Ecto neural progenitor cell (in vitro differentiated cells): ENCODE measurements at regions not wholly inside any gene's neighbourhood (a gene's known extent, or its start where the extent isn't known, plus 50 kb on each side); places are given as distances from the start of the nearest gene placed in this dataset.
"Not testable (repeated sequence)": the region's sequence is repeated elsewhere in the genome, so short reads cannot be mapped to it uniquely, and the experiment has no call there.

ENCODE experiments used
- DNase-seq: peaks from one replicate; pipeline ENCODE4 v3.0.0-alpha.2; 2018; ENCODE audit warnings: low spot score

DNA sequence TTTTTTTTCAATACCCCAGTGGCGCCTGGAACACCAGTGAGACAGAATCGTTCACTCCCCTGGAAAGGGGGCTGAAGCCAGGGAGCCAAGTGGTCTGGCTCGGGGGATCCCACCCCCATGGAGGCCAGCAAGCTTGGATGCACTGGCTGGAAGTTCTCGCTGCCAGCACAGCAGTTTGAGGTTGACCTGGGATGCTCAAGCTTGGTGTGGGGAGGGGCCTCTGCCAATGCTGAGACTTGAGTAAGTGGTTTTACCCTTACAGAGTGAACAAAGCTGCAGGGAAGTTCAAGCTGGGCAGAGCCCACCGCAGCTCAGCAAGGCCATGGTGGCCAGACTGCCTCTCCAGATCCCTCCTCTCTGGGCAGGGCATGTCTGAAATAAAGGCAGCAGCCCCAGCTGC, 276.2 kb upstream of the CNTN6 start:
- no peak for DNase-seq

DNA sequence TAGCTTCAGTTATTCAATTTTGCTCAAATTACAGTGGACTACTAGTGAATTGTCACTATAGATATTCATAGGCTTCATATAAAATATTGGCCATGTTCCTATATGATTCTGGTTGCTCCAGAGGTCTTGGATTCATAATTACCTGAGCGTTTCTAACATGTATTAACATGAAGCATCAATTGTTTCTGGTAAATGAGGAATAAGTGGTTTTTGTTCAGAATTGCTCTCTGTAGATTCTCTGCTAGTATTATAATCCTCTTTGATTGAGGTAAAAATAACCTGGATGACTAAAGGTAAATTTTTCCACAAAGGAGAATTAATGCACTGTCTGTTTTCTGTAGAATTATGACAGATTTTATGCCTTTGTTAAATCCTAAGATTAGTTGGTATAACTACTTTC, 258.1 kb upstream of the CNTN6 start:
- no peak for DNase-seq

DNA sequence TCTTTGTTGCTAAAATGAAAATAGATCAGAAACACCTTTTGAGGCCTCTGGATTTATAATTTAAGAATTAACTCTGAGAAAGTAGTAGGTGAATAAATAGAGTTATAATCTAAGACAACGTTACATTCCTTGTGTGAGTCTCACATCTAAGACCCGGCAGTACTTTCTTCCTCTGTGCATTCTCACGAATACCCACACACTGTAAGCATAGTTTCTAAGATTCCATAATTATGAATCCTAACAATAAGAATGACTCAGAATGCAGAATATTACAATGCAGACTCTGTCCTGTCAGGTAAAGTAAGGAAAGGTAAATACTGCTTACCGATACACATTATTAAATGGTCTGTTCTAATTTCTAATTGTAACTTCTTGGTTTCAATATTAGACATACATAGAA, 257.7 kb upstream of the CNTN6 start:
- no peak for DNase-seq

DNA sequence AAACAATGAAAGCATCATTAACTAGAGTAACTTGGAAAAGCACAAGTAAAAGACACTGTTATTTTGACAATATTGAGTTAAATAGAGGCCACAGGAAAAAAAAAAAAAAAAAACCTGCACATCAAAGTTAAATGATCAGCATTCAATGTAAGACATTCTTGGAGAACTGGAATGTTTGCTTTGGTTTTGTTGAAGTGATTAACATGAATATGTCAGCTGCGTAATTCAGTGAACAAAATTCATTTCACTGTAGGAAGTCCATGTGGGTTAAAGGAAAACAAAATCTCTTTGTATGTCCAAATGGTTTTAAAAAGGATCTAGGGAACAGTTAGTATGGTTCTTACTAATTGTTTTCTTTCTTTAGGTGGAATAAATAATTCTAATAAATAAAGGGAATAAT, 252.8 kb upstream of the CNTN6 start:
- no peak for DNase-seq

DNA sequence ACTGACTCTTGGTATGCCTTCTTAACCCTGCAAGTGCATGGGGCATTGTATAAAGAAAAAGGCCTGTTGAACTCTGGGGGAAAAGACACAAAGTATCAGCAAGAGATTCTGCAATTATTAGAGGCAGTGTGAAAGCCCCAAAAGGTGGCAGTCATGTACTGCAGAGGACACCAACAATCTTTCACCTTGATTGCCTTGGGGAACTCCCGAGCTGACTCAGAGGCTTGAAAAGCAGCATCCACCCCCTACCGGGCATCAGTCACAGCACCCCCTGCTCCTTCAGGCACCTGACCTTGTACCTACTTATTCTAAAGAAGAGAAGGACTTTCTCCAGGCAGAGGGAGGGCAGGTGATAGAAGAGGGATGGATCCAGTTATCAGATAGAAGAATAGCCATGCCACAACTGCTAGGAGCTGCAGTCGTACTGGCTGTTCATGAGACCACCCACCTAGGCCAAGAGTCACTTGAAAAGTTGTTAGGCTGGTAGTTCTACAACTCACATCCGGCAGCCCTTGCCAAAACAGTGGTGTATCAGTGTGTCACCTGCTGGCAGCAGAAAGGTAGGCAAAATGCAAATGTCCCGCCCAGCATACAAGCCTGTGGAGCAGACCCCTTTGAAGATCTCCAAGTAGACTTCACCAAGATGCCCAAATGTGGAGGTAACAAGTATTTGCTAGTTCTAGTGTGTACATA, 241.6 kb upstream of the CNTN6 start:
- no peak for DNase-seq

DNA sequence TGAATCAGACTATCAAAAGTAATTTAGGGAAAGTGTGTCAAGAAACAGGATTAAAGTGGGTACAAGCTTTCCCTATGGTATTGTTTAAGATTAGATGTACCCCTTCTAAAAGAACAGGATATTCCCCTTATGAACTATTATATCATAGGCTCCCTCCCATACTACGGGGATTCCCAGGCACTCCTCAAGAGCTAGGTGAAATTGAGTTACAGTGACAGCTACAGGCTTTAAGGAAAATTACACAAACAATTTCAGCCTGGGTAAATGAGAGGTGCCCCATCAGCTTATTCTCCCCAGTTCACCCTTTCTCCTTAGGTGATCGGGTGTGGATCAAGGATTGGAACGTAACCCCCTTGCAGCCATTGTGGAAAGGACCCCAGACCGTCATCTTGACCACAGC, 240.8 kb upstream of the CNTN6 start:
- no peak for DNase-seq

DNA sequence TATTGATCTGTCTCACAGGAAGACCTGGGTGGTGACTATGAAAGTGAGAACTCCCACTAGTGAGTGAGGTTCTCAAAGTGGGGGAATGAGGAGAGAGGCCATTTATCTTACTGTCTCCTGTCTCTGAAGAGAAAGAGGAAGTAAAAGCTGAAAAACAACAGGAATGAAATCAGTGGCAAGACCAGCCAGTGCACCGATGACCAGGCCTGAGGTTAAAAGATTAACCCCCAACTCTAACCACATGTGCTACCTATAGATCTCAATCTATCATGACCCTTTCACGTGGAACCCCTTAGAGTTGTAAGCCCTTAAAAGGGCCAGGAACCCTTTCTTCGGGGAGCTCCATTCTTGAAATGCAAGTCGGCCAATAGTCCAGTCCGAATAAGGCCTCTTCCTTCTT, 239.3 kb upstream of the CNTN6 start:
- no peak for DNase-seq

DNA sequence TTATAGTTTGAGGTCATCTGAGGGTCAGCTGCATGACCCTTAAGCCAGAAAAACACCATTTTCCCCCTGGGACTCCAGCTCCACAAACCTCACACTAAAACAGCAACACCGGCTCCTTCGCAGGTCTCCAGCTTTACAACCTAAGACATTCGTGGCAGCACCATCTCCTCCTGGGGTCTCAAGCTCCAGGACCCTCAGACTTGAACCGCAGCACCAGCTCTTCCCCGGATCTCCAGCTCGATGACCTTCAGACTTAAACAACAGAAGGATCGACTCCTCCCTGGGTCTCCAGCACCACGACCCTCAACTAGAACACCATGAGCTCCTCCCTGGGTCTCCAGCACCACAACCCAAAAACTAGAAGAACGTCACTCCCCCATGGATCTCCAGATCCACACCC, 233.7 kb upstream of the CNTN6 start:
- DNase-seq, result no peak

DNA sequence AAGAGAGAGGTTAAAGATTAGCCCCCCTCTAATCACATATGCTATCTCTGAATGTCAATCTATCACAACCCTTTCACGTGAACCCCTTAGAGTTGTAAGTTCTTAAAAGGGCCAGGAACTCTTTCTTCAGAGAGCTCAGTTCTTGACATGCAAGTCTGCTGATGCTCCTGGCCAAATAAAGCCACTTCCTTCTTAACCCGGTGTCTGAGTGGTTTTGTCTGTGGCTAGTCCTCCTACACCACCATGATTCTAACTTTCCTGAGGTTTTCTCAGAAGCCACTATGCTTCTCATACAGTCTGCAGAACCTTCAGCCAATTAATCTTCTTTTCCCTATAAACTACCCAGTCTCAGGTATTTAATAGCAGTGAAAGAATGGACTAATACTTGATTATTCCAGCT, 231.1 kb upstream of the CNTN6 start:
- no peak for DNase-seq

DNA sequence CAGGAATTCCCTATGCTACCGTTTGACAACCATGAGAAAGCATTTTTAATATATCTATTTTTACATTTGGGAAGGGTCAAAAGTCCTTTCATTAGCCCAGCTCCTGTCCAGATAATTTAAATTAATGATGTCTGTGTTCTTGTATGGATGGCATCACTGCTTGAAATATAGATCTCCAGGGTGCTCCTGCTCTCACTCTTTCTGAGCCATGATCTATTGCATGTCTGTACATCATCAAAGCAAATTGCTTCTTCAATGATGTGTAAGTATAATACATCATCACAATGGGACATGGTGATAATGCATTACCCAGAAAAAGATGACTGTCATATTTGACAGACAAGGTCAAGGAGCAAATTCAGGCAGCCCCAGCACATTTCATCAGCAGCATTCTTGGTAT, 223.6 kb upstream of the CNTN6 start:
- DNase-seq, result no peak

DNA sequence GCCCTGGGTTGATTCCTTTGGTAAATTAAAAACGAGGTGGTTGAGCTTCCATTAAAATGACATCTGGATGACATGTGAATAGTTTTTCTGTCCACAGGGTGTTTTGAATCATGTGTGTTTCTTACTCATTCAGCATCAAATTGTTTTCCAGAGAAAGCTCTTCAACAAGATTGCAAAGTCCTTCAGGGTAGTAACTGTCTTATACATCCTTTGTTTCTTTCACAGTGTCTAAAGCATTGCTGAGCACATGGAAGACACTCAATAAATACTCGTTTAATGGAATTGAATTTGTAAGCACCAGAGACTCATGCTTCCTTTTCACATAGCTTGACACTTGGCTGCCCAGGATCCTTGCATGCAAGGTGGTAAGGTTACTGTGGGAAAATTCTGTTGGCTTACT, 223.1 kb upstream of the CNTN6 start:
- DNase-seq, result no peak

DNA sequence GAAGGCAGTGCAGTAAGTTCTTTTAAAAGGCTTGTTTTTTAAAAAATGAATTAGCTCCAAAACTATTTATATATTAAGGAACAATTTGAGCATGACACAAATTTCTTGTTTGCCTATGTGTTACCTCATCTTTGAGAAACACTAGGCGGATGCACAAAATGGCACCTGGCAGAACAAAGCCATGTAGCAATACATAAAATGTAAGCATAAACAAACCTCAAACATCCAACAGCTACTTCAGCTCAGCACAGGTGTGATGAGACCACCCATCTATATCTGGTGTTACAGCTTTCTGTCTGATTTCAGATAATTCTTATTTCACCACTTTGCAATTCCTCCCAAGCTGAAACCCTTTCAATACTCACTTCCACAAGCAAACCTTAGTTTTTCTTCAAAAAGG, 221.2 kb upstream of the CNTN6 start:
- no peak for DNase-seq

DNA sequence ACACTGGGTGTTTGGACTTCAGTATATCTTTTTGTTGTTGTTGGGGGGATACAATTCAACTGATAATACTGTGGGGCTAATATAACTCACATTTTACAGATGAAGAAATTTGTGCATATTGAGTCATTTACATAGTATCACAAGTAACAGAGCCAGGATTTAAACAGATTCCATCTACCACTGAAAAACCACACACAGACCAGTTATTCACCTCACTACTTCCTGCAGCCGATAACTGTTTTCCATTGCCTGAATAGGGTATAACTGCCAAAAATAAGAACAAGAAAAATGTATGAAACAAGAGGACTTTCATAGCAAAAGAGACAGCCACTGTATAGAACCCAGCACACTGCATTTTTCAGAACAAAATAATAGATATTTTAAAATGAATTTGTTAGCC, 215.8 kb upstream of the CNTN6 start:
- no peak for DNase-seq

DNA sequence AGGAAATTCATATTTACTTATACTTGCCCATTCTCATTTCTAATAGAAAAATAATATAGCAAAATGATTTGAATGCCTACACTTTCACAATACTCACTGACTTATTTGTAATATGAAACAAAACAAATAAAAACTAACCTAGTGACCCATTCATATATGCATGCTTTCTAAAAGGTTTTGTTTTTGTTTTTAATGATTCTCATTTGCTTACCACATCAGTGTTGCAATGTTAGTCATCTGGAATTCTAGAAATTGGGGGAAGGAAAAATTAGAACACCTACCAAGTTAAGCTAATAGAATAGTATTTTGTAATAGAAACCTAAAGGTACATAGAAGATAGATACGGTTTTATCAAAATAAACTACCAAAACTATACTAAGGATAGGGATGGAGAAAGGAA, 214.1 kb upstream of the CNTN6 start:
- DNase-seq, result no peak

DNA sequence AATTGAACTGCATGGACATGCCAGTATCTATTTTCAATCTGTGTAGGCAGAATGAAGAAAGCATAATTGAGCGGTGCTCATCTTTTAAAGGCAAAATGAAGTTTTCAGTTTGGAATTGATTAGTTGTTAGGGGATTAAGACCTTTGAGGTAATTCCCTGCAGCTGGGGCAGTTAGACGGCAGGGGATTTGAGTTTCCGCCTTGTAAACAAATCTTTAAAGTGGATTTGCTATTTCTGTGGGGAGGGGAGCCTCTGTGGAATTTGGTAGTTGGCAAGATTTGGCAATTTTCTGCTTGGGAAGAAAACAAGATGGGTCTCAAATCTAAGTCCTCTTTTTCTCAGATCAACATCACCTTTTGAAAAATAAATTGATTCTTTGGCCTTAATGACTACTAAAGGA, 212.5 kb upstream of the CNTN6 start:
- no peak for DNase-seq

DNA sequence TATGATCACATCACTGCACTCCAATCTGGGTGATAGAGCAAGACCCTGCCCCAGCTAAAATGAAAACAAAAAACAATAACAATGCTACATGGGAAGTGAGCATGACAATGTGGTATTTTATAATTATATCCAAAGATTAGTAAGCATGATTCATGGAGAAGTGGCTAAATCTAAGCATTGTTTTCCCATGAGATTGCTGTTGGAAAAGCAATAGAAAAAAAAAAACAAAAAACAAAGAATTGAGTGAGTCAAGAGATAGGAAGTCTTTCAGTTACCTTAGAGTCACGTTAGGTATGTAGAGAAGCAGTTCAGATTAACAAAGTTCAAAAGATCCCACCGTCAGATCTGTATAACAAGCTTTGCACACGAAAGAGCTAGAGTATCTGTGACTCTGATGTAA, 210.3 kb upstream of the CNTN6 start:
- no peak for DNase-seq

DNA sequence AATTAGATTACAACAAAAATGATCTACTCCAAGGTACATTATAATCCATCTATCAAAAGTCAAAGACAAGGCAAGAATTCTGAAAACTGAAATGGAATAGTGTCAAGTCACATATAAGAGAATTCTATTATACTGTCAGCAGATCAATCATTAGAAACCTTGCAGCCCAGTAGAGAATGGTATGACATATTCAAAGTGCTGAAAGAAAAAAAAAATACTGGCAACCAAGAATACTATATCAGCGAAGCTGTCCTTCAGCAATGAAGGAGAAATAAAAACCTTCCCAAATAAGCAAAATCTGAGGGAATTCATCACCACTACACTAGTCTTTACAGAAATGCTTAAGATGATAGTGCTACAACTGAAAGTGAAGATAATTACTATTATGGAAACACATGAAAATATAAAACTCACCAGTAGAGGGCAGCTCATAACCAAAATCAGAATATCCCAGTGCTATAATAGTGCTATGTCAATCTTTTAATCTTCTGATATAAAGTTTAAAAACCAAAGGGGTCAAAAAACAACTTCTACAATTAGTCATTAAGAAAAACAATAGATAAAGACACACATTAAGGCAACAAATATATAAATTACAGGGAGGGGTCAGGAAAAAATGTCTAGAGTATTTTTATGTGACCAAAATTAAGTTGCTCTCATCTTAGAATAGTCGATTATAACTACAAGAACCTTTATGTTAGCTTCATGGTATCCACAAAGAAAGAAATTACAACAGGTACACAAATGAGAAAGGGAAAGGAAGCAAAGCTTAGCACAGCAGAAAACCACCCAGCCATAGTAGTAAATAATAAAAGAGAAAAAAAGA, 190.7 kb upstream of the CNTN6 start:
- DNase-seq, result no peak

DNA sequence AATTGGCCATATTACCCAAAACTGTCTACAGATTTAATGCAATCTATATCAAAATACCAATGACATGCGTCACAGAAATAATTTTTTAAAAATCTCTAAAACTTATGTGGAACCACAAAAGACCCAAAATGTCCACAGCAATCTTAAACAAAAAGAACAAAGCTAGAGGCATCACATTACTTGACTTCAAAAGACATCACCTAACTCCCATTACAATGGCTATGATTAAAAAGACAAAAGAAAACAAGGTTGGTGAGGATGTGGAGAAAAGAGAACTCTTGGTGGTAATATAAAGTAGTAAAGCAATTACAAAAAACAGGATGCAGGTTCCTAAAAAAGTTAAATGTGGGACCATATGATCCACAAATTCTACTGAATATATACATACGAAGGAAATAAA, 187.6 kb upstream of the CNTN6 start:
- DNase-seq, result no peak

DNA sequence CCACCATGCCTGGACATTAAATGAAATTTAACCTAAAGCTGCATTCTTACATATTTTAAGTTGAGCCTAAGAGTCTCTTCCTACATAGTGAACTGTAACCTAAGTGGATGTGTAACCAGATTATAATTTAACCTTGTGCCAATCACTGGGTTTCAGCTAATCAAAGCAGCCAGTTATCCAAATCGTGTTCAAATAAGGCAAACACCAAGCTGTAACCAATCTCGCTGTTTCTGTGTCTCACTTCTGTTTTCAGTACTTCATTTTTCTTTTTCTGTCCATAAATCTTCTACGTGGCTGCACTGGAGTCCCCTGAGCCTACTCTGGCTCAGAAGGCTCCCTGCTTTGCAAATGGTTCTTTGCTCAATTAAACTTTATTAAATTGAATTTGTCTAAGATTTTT, 186.1 kb upstream of the CNTN6 start:
- no peak for DNase-seq

DNA sequence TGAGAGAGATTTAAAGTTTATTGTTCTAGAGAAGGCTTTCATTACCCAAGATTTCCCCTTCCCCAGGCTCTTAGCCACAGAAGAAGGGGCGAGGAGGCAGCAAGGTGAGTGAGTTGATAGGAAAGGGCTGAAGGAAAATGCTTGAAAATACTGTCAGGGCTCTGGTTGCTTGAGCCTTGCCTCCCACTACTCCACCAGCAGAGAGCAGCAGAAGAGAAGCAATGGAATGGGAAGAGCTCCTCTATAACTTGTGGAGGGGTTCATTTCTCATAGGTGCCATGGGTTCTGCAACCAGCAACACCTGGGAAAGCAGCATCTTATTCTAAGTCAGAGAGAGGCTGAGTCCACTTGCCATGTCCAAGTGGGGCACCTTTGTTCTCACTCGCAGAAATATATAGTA, 184.0 kb upstream of the CNTN6 start:
- DNase-seq, result peak; percentile 51

DNA sequence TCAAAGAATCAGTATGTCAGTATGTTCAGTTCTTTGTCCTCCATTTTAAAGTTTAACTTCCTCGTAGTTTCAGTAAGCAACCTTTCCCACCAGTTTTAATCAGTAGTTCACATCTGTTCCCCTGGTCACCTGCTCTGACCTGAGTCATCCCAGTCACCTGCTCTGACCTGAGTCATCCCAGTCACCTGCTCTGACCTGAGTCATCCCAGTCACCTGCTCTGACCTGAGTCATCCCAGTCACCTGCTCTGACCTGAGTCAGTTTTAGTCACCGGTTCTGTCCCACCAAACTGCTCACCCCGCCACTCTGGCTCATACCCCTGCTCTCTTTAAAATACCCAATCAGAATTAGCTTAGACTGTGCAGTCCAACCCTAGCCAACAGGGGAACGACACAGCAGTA, 180.1 kb upstream of the CNTN6 start:
- not testable (repeated sequence) for DNase-seq

DNA sequence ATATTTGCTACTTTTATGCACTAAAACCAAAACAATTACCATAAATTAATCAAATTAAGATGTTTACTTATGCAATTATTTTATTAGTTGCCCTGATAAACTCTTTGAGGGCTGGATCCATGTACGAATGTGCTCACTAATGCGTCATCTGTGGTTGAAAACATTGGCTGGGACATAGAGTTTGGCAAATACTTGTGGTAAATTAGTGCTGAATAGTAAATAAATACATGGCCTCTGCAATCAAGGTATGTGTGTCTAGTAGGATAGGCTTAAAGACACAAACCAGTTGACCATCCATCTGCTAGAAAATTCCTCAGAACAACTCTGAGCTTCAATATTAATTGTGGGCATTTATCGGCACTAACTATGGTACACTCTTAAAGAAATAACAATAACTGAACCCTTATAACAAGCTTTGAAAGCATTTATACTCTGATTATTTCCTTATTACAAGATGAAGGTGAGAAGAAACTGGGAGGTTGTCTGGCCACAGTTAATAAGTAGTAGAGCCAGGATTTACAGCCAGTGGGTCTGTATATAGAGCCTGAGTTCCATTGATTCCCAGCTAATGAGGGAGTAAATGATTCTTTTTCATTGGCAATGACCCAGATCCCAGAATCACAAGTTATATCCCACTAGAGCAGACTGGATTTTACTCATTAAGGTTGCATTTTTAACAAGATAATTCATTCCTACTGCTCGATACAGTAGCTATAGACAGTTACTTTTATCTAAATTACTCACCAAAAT, 169.5 kb upstream of the CNTN6 start:
- no peak for DNase-seq

DNA sequence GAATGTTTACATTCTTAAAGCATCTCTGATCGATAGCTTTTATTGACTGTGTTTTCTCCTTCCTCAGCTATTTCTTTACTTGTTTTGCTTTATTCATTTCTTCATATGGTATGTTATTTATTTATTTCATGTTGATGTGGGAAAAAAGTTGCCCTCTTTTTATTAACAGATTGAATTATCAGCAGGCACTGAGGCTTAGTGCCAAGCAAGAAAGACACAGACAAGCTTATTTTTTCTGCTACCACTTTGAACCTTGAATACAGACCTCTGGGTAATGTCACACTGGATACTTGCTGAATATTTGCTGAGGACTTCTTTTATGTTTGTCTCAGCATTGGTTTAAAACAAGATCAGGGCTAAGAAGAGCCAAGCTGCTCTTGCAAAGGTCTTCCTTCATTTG, 162.0 kb upstream of the CNTN6 start:
- DNase-seq, result no peak
